CD4-positive, alpha-beta T cell treated with Interferon gamma for 1 hour (primary cell): ENCODE measurements at regions not wholly inside any gene's neighbourhood (a gene's known extent, or its start where the extent isn't known, plus 50 kb on each side); places are given as distances from the start of the nearest gene placed in this dataset.

Experiments used
- DNase-seq: peaks from one replicate; pipeline ENCODE4 v3.0.0-alpha.2; 2020

DNA sequence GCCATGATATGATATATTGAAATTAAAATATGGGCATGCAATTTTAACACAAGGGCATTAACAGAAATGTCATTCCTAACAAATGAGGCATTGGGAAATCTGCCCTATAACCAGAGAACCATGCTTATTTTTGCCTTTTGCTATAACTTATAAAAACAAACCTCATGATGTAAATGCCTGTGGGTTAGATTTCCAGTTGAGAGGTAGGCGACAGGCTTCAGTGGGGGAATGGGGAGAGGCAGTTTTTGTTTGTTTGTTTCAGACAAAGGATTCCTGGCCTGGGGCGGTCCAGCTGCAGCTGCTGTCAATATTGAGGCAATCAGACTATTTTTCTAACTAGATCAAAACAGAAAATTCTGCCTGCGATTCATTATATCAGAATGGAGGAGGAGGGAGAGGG is 490.4 kb upstream of the CFAP20DC start:
- no peak for DNase-seq

DNA sequence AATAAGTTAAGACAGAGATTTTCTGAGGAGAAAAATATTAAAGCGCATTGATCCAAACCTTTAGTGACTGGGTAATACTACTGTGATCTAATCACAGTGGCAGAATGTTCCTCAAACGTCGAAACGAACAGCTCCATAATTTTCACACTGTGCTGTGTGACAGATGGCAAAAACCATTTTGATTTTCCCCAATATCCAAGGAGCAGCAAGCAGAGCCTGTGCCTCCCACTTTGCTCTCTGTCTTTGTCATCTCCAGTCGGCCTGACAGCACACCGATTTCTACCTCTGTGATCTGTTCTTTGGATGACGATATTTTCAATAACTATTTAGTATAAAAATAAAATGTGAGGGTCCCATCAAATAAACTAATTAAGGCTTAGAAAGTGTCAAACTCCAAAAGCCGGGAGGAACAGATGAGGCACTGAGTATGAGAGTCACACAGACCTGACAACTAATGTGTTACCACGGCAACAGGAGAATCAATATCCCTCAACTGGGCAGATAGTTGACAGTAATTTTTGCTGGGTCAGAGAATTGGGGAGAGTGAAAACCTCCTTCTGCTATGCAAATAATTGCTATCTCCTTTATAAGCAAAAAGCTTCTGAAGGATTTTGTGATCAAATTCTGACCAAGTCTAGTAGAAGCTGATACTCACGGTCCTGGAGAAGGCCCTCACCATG is 489.1 kb upstream of the CFAP20DC start:
- no peak for DNase-seq

DNA sequence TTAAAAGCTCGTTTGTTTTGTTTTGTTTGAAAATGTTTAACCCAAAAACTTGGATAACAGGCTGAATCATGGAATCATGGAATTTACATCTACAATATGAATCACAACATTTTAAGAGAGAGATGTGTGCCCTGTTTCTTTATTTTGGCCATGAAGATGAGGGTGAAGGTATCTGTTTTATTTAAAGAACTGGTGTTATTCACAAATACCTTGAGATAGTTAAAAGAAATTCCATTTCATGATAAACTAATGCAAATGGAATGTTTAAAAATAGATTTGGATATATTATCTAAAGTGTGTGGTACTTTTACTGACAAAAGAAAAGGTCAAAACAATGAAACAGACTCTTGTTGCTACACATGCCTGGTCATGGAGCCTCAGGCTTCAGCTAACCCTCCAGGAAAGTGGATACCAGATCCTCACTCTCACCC is 486.0 kb upstream of the CFAP20DC start:
- no peak for DNase-seq

DNA sequence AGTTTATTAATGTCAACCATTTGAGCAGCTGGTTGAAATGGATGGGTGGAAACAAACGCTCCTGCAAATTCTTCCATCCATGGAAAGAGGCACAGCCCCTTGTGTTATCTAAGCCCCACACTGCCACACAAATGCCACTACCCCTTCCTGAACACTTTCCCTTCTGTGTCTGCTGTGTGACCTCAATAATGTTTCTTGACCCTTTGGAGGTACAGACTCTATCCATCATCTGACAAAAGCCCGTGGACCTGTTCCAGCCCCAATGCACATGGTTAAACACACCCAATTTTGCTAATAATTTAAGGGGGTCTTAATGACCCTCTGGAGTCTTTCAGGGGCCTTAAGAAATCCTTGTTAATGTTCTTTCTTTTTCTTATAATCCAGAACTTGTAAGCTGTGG is 482.2 kb upstream of the CFAP20DC start:
- no peak for DNase-seq

DNA sequence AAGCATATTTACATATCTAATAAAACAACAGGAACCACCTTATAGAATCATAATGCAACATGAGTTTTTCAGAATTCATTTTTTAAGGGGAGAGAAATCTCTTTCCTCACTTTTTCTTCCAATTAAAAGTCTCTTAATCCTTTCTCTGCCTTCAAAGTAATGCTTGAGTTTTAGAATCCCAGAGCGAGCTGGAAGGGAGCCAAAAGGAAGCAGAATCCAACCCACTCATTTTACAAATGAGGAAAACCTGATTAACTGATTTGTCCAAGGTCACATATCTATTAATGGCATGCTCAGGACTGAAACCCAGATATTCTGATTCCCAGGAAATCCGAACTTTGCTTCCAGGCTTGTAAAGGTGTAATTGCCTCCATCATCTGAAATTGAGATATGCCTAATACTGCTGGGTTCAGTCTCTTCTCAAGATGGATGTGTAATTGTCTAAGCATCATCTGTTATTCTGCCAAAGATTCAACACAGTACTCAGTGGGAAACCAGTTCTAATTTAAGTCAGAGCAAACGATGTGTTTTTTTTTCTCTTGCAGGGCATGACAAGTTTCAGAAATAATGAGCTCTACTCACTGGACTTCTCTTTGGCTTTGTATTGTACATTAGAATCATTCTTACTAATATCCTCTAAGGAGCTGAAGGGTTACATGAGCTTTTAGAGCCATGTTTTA is 481.4 kb upstream of the CFAP20DC start:
- DNase-seq = no peak

DNA sequence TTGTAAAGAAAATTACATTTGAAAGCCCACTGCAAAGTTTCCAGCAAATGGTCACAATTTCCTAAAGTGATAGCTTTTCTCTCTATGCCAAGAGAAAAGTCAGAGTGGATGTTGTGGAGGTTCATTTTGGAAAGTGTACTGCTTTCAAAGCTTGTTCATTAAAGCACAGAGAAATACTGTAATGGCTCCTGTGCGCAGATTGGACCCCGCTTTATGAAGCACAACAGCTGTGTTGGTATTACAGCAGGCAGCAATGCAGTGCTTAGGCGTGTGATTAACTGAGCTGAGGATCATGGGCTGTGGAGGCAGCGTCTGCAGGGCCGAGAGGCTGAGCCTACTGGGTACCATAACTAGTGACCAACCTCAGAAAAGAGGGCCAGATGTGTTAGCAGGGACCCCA is 478.4 kb upstream of the CFAP20DC start:
- no peak for DNase-seq

DNA sequence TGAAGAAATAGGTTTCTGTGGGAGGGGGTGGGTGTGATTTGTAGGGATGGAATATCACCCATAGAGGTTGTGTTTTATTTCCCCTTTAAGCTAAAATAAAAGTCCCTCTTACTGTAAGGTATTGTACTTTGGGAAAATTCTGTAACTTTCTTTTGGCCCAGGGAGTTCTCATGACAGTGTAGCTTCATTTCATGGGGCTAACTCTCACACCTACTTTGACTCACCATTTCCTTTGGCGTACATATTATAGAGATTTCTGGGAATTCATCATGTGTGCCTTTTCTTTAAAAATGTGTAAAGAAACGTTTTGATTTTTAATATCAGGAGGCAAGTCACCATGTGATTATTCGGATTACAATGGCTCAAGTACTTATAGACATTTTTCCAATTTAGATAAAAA is 477.7 kb upstream of the CFAP20DC start:
- DNase-seq = no peak

DNA sequence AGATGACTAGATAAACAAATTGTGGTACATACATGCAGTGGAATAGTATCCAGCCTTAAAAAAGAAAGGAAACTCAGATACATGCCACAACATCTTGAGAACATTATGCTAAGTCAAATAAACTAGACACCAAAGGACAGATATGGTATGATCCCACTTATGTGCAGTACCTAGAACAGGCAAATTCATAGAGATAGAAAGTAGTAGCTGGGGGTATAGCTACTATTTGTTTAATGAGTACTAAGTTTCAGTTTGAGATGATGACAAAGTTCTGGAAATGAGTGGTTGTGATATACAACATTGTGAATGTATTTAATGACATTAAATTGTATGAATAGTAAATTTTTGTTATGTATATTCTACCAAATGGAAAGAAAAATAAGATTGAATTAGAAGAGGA is 477.2 kb upstream of the CFAP20DC start:
- no peak for DNase-seq

DNA sequence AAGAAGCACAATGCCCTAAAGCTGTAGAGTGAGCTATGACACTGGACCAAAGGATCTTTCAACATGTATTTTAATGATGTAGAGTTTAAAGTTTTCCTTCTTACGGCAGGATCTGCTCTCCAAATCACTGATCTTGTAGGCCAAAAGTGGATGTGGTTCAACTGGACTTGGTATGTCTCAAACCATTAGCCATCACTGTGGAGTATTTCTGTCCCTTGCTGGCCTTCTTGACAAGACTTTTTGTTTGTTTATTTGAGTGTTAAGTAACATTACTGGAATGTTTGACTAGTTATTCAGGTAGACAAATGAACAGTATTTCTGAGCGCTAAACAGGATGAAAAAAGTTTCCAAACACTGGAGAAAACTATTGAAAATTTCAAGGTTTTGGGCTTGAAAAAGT is 472.7 kb upstream of the CFAP20DC start:
- DNase-seq = no peak

DNA sequence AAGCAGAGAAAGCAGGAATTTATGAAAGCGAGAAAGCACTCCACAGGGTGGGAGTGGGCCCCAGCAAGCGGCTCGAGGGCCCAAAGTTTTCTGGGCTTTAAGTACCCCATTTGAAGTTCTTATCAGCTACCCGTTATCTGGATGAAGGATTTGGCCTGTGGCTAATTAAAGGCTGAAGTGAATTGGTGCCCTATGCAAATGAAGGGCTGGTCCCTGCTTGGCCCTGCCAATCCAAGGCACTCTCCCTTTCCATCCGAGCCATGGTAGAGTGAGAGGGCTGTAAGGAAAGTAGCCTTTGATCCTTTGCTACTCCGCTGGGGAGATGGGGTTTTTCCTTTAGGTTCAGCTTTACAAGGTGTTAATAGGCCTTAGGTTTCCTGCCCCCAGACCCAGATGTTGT is 469.3 kb upstream of the CFAP20DC start:
- DNase-seq = no peak

DNA sequence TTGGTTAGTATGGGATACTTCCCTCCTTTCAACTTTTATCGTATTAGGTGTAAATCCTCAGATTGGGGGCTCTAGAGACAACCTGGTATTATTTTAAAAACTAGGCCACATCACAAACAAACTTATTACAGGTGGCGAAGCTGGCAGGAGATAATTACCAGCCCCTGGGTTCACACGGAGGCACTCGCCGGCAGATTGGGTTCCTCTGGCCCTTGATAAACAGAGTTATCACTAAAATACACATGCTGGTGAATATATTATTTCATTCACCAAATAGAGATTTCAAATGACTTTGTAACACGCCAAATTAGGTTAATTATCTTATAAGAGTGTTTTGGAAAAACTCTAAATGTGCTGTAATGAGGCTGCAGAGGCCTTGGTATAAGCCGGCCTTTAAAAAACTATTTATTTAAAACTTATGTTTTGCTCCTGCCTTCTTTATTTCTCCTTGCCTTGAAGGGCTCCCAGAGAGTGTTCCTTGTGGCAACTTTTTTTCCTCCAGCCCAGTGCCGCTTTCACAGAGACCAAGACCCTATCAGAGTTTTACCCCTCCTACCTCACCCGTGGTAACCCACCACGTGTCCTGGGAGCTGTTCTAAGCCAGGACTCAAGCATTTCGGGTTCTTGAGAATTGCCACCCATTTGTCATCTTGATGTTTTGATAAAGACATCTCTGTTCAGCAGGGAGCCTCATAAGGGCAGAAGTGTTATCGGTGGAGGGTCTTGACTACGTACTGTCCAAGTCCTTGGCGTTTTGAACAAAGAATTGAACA is 468.6 kb upstream of the CFAP20DC start:
- DNase-seq = no peak

DNA sequence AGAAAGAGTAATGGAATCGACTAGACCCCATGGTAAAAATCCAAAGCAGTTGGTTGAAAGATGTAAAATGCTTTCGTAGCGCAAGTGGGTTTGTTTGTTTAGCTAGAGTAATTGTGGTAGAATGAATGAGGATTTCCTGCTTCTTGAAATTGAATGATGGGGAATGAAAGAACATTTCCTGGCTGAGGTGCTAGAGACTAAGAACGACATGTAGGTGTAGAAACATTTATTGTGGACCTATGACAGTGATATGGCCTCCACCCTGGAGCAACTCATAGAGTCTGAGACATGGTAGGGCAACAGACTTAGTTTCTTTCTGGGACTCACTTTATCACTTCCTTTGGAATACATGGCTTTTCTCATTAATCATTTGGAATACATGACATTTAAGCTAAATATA is 467.6 kb upstream of the CFAP20DC start:
- no peak for DNase-seq

DNA sequence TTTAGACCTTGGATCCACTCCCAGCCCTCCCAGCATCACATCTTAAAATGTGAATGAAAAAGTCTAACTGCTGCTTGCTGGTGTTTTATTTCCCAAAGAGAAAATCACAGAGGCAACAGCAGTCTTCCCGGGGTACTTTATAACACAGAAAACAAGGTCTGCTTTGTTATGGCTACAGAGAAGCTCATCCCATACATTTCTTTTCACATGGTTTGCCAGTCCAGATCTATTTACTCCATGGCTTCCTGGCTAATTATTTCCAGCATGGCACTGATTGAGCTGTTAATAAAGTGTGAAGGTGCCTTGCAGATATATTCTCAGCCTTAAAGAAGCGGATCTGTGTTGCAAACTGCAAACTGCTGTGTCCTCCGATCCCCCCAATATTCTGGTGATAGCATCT is 466.1 kb upstream of the CFAP20DC start:
- DNase-seq = no peak

DNA sequence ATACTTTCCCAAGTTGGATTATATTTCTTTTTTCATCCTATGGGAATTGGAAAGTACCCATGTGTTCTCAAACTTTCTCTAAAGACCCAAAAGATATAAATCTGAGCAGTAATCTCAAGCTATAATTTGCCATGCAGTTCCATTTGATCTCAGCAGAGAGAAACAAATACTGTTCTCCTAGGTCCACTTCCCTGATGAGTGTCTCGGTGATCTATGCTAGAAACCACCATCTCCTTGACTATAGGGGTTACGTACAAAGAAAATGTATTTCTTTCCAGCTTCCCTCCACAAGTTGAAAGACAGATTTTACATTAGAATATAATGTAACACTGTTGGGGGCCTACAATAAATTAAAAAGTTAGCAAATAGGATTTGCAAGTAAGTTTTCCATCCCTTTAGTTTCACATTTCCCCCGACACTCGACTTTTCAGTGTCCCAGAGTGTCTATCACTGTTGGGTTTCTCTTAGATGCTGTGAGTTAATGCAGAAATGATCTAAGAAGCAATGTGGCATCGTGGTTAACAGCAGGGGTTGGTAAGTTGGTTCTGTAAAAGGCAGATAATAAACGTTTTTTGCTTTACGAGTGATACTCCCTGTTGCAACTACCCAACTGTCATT is 465.1 kb upstream of the CFAP20DC start:
- DNase-seq = no peak

DNA sequence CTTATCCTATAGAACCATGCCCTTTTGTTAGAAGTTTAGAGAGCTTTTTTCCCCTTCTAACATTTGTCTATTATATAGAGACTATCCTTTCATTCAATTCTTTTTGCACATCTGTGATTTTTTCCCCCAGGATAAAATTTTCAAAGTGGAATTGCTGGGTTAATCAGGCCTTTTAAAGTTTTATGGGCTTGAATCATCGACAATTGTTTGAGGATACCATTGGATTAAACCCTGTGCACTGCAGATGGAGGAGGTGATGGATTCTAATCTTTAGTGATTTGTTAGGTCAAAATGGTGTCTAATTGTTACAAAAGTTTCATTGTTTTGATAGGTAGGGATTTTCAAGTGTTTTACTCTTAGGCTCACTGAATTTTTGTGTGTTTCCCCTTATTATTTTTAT is 463.7 kb upstream of the CFAP20DC start:
- no peak for DNase-seq

DNA sequence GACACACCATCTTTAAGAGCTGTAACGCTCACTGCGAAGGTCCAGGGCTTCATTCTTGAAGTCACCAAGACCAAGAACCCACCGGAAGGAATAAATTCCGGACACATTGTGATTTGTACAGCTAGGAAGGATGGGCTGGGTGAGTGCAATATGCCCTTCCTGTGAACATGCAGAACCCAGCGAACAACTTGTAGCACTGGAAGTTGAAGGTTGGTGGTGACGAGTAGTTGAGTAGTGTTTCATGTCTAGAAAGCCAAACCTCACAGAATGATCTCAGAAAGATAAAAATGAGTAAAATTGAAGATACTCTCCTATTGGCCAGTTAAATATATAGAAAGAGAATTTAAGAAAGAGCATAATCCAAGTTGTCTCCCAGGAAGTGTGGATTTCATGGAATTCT is 462.2 kb upstream of the CFAP20DC start:
- DNase-seq = no peak

DNA sequence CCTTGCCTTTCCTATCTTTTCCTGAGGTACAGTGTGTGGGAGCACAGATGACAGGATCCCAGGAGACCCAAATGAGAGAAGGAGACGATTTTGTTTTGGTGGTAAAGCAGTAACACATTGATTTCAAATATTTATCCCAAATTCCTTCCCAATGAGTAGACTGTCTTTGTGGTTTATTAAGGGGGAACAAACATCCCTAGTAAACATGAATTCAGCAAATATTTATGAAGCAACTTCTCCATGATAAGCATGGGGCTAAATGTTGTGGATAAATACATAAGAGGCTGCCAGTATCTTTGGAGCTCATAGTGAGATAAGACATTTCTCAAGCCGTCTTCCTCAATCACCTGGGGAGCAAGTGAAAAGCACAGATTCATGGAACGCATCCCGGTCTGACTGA is 460.8 kb upstream of the CFAP20DC start:
- DNase-seq = no peak

DNA sequence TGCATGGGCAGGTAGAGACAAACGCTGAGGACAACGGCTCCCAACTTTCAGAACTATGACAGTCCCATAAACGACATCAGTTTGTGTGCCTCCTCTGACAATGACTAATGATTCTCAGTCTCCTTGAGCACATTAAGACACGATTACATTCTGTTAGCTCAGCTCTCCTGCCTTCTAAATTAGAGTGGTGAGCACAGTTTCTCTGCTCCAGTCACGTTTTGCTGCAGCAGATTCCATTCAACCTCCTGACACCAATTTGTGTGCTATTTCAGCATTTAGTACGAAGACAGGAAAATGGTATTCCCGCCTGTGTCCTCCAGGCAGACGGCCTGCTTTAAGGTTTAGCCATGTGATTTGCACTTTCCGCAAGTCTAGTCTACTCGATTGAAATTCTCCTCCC is 458.4 kb upstream of the CFAP20DC start:
- no peak for DNase-seq

DNA sequence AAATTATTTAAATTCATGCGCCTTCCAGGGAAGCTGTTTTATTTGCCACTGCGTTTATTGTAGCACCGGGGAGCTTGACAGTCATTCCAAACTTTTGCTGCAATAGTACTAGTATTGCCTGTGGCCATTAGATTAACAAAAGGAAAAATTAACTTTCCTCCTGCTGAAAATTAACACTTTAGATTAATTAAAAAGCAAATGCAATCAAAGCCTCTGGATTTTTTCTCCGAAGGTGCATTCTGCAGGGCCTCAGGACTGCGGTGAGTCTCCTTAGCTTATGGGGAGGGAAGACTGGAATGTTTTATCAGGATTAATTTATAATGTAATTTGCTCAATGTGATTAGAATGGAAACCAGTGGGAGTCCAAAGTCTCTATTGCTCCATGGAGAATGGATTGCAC is 456.4 kb upstream of the CFAP20DC start:
- DNase-seq = no peak

DNA sequence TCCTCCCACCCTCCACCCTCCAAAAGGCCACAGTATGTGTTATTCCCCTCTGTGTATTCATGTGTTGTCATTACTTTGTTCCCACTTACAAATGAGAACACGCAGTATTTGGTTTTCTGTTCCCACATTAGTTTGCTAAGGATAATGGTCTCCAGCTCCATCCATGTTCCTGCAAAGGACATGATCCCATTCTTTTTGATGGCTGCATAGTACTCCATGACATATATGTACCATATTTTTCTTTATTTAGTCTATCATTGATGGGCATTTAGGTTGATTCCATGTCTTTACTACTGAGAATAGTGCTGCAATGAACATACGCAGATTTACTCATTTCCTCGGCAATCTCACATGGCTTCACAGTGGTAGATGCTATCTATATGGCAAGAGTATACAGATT is 453.6 kb upstream of the CFAP20DC start:
- no peak for DNase-seq

DNA sequence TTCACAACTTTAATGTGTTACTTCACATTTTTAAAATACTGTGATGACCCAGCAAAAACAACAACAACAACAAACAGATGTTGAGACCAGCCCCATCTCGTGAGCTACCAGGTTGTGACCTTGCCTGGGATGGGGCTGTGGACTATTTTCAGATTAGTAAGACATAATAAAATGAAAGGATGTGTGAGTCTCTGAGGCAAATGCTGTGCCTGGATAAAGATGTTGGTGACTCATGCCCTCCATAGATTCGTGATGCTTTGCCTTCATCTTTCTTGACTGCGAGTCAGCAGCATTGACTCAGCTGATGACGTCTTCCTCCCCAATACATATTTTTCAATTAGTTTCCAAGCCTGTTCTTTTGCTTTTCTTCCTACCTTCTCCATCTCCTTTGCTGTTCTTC is 453.0 kb upstream of the CFAP20DC start:
- DNase-seq = no peak

DNA sequence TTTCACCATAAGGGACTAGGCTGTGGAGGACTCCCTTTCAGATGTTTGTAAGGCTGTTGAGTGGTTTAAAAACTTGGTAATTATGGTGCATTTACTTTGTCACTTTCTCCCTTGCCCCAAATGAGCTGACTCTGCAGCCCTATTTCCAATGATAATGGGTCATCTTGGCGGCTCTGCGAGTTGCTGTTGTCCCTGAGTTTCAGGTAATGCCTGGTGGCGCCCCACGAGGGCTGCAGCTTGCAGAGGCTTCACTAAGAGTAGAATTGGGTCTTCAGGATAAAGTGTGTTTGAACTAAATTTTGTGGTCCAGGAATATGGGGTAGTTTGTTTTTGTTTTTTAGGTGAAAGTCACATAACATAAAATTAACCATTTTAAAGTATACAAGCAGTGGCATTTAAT is 450.1 kb upstream of the CFAP20DC start:
- DNase-seq = no peak

DNA sequence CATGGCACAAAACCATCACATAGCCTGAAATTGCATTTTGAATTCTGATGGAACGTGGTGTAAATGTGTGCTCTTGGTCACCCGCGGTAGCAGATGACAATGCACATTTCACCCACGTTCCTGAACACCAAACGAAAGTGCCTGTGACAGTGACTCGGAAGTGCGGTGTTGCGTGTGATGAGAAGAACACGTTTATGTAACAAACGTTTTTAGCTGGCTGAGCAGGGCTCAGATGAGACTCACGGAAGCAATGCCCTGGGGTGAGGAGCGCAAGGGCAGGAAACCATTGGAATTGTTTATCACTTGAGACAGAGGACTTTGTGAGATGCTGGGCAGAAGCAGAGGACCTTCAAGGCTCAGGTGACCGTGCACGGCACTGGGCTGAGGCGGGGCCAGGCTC is 449.2 kb upstream of the CFAP20DC start:
- DNase-seq = no peak

DNA sequence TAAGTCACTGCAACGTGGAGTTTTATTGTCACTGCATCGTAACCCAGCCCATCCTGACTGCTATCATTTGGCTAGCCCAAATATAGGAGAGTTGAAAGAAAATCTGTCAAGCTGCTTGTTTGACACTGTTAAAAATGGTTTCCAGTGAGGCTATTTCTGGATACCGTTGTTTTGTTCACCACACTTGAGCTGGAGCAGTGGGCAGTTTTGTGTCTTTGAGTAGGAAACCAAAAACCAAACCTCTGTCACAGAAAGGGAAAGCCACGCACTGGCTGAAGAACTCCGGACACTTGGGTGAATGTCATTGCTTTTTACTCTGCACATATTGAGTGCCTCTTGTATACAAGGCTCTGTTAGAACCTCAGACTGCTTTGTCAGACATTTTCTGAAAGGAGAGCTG is 446.4 kb upstream of the CFAP20DC start:
- DNase-seq = no peak
